ENCODE measurements at regions not wholly inside any gene's neighbourhood (a gene's known extent, or its start where the extent isn't known, plus 50 kb on each side); places are given as distances from the start of the nearest gene placed in this dataset.

DNA sequence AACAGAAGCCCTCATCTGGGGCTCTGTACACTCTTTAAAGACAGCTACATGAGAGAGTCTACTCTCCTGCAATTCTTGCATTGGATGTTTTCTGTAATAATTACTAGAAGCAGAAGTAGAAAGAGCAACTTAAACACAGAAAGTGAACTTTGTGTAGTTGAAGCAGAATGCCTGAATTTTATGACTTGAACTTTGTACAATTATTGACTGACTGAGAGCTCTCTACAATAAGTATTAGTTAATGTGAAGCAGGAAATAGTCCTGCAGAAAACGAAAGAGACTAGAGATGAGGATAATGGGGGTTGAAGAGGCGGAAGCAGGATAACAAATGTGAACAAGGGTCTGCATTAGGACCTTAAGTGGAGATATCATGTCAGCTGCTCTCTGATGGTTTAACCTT, 79.2 kb upstream of the STK39 start:
- H4K20me1 ChIP-seq (ENCODE audit: insufficient read depth, low read length) = no peaks in the 10 kb centered on the region
- peaks cover 10% of the 10 kb centered on the region for H3K9me3 ChIP-seq (ENCODE audit: insufficient read depth, low read length, severe bottlenecking)
- H3K27me3 ChIP-seq (ENCODE audit: insufficient read depth, low read length, poor library complexity) = no peaks in the 10 kb centered on the region
- H3K79me2 ChIP-seq (ENCODE audit: insufficient read depth, low read length) = no peaks in the 10 kb centered on the region
- no peak overlapping the region for H3K27ac ChIP-seq (ENCODE audit: low read length)
- DNase-seq (no peak), ATAC-seq (ENCODE audit: insufficient read depth, low read depth) (no peak)
- H2AFZ ChIP-seq (ENCODE audit: low read depth, low read length) = no peak overlapping the region
- no peak overlapping the region for H3K4me3 ChIP-seq (ENCODE audit: low read depth in 1 of 2, low read length in 2 of 2)
- no peak overlapping the region for H3K9ac ChIP-seq (ENCODE audit: low read depth, low read length)
- H3K36me3 ChIP-seq (ENCODE audit: insufficient read depth, low read length) = no peaks in the 10 kb centered on the region
- TF ChIP-seq EZH2 (IDR thresholded peaks at IDR 0.05; ENCODE audit: borderline replicate concordance, low read depth, low read length, severe bottlenecking) = no peak
- TF ChIP-seq, protein P1, sequence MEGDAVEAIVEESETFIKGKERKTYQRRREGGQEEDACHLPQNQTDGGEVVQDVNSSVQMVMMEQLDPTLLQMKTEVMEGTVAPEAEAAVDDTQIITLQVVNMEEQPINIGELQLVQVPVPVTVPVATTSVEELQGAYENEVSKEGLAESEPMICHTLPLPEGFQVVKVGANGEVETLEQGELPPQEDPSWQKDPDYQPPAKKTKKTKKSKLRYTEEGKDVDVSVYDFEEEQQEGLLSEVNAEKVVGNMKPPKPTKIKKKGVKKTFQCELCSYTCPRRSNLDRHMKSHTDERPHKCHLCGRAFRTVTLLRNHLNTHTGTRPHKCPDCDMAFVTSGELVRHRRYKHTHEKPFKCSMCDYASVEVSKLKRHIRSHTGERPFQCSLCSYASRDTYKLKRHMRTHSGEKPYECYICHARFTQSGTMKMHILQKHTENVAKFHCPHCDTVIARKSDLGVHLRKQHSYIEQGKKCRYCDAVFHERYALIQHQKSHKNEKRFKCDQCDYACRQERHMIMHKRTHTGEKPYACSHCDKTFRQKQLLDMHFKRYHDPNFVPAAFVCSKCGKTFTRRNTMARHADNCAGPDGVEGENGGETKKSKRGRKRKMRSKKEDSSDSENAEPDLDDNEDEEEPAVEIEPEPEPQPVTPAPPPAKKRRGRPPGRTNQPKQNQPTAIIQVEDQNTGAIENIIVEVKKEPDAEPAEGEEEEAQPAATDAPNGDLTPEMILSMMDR (IDR thresholded peaks at IDR 0.05; ENCODE audit: borderline replicate concordance, extremely low read depth, low read length, poor library complexity, severe bottlenecking) = no peak
- no peak overlapping the region for H3K4me2 ChIP-seq (ENCODE audit: insufficient read depth, low read length)
- no peaks in the 10 kb centered on the region for H3K4me1 ChIP-seq (ENCODE audit: insufficient read depth, low read length)

DNA sequence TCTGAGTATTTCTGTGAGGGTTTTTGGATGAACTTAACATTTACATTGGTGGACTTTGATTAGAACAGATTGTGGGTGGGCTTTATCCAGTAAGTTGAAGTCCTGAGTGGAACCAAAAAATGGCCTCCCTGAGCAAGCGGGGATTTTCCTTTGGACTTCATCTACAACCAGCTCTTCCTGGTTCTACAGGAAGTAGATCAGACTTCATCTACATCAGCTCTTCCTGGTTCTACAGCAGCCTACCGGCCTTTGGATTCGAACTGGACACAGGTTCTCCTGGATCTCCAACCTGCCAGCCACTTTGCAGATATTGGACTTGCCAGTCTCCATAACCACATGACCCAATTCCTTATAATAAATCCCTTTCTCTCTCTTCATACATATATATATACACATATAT, 79.9 kb upstream of the STK39 start:
- no peak overlapping the region for H3K9ac ChIP-seq (ENCODE audit: low read depth, low read length)
- H2AFZ ChIP-seq (ENCODE audit: low read depth, low read length) = no peak overlapping the region
- H3K36me3 ChIP-seq (ENCODE audit: insufficient read depth, low read length) = no peaks in the 10 kb centered on the region
- H3K79me2 ChIP-seq (ENCODE audit: insufficient read depth, low read length) = no peaks in the 10 kb centered on the region
- TF ChIP-seq, protein P1 (IDR thresholded peaks at IDR 0.05; ENCODE audit: borderline replicate concordance, extremely low read depth, low read length, poor library complexity, severe bottlenecking) = no peak
- TF ChIP-seq EZH2 (IDR thresholded peaks at IDR 0.05; ENCODE audit: borderline replicate concordance, low read depth, low read length, severe bottlenecking) = no peak
- no peak overlapping the region for H3K4me3 ChIP-seq (ENCODE audit: low read depth in 1 of 2, low read length in 2 of 2)
- no peaks in the 10 kb centered on the region for H3K4me1 ChIP-seq (ENCODE audit: insufficient read depth, low read length)
- no peaks in the 10 kb centered on the region for H4K20me1 ChIP-seq (ENCODE audit: insufficient read depth, low read length)
- H3K4me2 ChIP-seq (ENCODE audit: insufficient read depth, low read length) = no peak overlapping the region
- DNase-seq (no peak), ATAC-seq (ENCODE audit: insufficient read depth, low read depth) (no peak)
- peaks cover 10% of the 10 kb centered on the region for H3K9me3 ChIP-seq (ENCODE audit: insufficient read depth, low read length, severe bottlenecking)
- no peaks in the 10 kb centered on the region for H3K27me3 ChIP-seq (ENCODE audit: insufficient read depth, low read length, poor library complexity)
- H3K27ac ChIP-seq (ENCODE audit: low read length) = no peak overlapping the region

DNA sequence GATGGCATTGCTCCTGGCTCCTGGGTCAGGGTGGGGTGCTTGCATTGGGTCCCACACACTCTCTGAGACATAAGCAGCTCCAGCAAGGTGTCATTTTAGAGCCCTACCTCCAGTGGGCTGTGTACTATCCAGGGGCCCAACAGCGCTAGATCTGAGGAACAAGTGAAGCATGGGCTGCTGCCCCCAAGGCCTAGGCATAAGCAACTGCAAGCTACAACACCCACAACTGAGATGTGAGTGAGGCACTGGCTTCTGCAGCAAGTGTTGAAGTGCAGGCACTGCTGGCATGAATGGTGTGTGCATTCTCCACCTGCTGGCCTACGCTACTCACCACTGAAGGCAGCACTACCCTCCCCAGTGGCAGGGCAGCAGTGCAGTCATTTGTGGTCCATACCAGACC, 81.0 kb upstream of the STK39 start:
- Histone ChIP-seq H3K27me3 (ENCODE audit: insufficient read depth, low read length, poor library complexity) (no peaks in the 10 kb centered on the region), H3K4me1 (ENCODE audit: insufficient read depth, low read length) (no peaks in the 10 kb centered on the region), H3K4me2 (ENCODE audit: insufficient read depth, low read length) (no peak overlapping the region), H4K20me1 (ENCODE audit: insufficient read depth, low read length) (no peaks in the 10 kb centered on the region), H3K27ac (ENCODE audit: low read length) (no peak overlapping the region), H3K4me3 (ENCODE audit: low read depth in 1 of 2, low read length in 2 of 2) (no peak overlapping the region), H3K36me3 (ENCODE audit: insufficient read depth, low read length) (no peaks in the 10 kb centered on the region), H3K9me3 (ENCODE audit: insufficient read depth, low read length, severe bottlenecking) (peaks cover 10% of the 10 kb centered on the region), H3K79me2 (ENCODE audit: insufficient read depth, low read length) (no peaks in the 10 kb centered on the region), H3K9ac (ENCODE audit: low read depth, low read length) (no peak overlapping the region), H2AFZ (ENCODE audit: low read depth, low read length) (no peak overlapping the region)
- no peak for DNase-seq
- TF ChIP-seq, protein P1 (IDR thresholded peaks at IDR 0.05; ENCODE audit: borderline replicate concordance, extremely low read depth, low read length, poor library complexity, severe bottlenecking) = no peak
- TF ChIP-seq EZH2 (IDR thresholded peaks at IDR 0.05; ENCODE audit: borderline replicate concordance, low read depth, low read length, severe bottlenecking) = no peak
- ATAC-seq (ENCODE audit: insufficient read depth, low read depth) = no peak
